Middle frontal gyrus (tissue), 1 donor: ENCODE measurements at regions not wholly inside any gene's neighbourhood (a gene's known extent, or its start where the extent isn't known, plus 50 kb on each side); places are given as distances from the start of the nearest gene placed in this dataset.
"Not testable (repeated sequence)": the region's sequence is repeated elsewhere in the genome, so short reads cannot be mapped to it uniquely, and the experiment has no call there.

ENCODE experiments used
- DNase-seq: peaks from one replicate; pipeline ENCODE4 v3.0.0-alpha.2; 2015; ENCODE audit warnings: low spot score; ENCODE audit errors: extremely low spot score

- DNase-seq: no peak
These were observed 550.2 kb downstream of the ZBBX start for GRCh38 chr3:166829896-166830295.

- no peak for DNase-seq
These were observed 561.6 kb downstream of the ZBBX start for GRCh38 chr3:166818464-166818863.

DNA sequence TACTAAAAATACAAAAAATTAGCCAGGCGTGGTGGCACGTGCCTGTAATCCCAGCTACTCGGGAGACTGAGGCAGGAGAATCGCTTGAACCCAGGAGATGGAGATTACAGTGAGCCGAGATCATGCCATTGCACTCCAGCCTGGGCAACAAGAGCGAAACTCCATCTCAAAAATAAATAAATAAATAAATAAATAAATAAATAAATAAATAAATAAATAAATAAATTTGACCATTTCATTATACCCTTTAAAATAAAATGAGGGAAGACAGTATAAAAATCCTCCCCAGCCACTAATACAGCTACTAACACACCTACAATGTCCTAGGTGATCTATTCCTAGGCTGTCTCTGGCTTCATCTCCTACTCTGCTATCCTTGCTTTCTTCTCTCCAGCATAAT is 562.8 kb downstream of the ZBBX start:
- not testable (repeated sequence) for DNase-seq

DNA sequence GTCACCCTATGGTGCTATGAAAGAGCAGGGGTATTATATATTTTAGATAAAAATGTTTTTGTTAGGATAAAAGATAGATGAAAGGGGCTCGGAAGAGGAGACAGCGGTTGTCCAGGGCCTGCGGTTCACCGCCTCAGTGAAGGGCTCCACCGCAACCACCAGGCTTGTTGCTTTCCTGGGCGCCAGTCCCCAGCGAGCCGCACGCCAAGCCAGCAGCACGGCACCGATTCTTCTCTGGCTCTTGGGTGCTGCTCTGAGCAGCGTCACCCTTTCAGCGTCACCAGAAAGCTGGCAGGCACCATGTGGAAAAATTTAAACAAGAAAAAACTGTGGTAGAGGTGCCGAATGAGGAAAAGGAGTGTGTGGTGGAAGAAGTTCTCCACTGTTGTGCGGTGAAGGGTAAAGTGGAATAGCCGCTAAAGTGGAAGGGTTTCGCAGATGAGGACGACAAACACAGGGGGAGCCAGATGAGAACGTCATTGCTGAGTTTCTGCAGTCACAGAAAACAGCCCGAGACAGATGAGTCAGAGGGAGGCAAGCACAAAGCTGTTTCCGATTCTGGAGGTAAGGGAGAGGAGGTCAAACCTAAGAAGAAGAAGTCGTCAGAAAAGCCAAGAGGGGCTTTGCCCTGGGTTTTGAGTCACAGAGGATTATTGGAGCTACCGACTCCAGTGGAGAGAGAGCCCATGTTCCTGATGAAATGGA is 569.2 kb downstream of the ZBBX start:
- no peak for DNase-seq

- DNase-seq: no peak
These were observed 570.6 kb downstream of the ZBBX start for GRCh38 chr3:166809520-166809919.

GRCh38 chr3:166788936-166789335 is 591.2 kb downstream of the ZBBX start:
- no peak for DNase-seq

GRCh38 chr3:166785876-166786275 is 594.2 kb downstream of the ZBBX start:
- no peak for DNase-seq

GRCh38 chr3:166783206-166783605 is 596.9 kb downstream of the ZBBX start:
- DNase-seq: no peak

DNA sequence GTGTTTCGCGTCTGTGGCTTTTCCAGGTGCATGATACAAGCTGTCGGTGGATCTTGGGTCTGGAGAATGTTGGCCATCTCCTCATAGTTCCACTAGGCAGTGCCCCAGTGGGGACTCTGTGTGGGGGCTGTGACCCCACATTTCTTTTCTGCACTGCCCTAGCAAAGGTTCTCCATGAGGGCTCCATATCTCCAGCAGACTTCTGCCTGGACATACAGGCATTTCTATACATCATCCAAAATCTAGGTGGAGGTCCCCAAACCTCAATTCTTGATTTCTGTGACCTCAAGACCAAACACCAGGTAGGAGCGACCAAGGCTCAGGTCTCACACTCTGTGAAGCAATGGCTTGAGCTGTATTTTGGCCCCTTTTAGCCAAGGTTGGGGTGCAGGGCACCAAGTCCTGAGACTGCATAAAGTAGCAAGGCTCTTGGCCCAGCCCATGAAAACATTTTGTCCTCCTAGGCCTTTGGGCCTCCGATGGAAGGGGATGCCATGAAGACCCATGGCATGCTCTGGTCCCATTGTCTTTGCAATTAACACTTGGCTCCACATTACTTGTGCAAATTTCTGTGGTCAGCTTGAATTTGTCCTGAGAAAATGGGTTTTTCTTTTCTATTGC is 615.3 kb downstream of the ZBBX start:
- no peak for DNase-seq

GRCh38 chr3:166759736-166760513 is 620.2 kb downstream of the ZBBX start:
- DNase-seq: no peak

- no peak for DNase-seq
These were observed 627.9 kb downstream of the ZBBX start for GRCh38 chr3:166752214-166752613.

DNA sequence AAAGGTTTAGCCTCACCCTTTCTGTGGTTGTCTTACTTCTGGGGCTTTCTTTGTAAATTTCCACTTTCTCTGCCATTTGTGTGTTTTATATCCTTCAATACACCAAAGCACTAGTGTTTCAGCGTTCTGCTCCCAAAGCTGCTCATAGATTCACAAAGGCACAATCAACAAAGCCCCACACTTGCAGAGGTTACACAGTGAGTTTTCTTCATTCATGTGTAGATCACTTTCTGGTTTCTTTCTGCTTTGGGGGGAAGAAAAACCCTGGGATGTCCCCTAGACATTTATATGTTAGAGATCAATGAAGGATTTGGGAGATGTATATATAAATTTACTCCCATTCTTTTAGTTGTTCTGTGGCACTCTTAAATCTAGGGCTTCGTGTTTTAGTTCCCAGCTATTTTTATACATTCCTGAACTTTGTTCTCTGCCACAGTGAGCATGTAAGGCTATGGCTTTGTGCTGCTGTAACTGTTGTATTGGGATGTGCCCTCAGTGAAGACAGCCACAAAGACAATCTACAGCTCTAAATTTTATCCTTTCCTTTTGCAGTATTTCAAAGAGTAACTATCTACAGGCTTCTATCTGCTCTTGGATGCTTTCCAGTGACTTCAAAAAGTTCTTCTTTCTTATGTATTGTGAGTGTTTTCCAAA is 636.5 kb downstream of the ZBBX start:
- no peak for DNase-seq

DNA sequence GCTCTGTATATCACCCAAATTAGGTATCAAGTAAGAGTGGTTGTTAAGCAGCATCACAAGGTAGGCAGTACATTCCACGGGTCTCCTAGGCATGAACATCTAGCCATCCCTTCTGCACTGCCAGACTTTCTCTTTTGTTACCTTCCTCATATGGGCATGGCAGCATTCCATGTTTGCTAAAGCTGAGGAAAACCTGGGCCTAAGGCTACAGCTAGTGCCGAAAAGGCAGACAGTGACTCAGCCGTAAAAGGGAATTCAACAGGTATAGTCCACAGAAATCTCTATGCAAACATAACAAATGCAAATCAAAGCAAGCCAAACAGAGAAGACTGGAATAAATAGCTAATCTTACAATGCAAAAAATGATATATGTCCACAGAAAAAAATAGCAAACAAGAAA is 645.4 kb downstream of the ZBBX start:
- no peak for DNase-seq

DNA sequence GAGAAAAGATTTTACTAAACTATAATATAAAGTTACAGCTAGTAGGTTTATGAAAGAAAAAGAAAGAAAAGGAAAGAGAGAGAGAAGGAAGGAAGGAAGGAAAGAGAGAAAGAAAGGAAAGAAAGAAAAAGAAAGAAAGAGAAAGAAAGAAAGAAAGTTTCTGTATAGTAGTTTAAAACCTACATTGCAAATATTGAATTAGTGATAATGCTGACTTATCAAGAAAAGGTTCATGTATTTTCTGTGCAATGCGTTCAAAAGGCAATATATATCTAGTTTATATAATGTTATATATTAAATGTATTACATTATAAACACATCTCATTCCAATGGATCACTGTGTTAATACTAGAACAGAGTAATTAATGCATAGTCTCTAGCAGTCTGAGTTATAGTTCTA is 648.4 kb downstream of the ZBBX start:
- no peak for DNase-seq

- DNase-seq: no peak
These were observed 658.6 kb downstream of the ZBBX start for GRCh38 chr3:166721466-166721865.

- no peak for DNase-seq
These were observed 665.9 kb downstream of the ZBBX start for GRCh38 chr3:166714206-166714605.

DNA sequence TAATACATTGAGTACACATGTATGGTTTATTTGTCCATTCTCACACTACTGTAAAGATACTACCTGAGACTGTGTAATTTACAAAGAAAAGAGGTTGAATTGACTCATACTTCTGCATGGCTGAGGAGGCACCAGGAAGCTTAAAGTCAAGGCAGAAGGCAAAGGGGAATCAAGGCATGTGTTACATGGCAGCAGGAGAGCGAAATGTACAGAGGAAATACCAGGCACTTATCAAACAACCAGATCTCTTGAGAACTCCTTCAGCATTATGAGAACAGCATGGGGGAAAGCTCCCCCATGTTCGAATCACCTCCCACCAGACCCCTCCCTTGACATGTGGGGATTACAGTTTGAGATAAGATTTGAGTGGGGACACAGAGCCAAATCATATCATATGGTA is 666.3 kb downstream of the ZBBX start:
- no peak for DNase-seq

GRCh38 chr3:166706094-166706493 is 674.0 kb downstream of the ZBBX start:
- DNase-seq: no peak

DNA sequence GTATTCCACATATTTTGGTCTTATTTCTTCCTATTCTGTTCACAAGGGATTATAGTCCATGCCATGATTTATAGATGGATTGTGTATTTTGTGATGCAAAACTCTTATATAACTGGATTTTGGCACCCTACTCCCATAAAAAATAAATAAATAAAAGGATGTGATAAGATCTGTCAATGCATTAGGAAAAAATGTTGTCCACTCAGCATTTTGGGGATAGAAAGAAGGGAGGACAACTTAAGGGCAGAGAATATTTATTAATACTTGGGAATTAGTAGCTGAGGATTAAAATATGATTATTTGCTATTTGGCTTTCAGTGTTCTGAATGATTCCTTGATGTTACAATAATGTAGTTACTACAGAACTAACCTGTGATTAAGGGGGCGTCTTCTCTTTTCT is 682.6 kb downstream of the ZBBX start:
- no peak for DNase-seq

- DNase-seq: no peak
These were observed 684.0 kb downstream of the ZBBX start for GRCh38 chr3:166696103-166696502.

DNA sequence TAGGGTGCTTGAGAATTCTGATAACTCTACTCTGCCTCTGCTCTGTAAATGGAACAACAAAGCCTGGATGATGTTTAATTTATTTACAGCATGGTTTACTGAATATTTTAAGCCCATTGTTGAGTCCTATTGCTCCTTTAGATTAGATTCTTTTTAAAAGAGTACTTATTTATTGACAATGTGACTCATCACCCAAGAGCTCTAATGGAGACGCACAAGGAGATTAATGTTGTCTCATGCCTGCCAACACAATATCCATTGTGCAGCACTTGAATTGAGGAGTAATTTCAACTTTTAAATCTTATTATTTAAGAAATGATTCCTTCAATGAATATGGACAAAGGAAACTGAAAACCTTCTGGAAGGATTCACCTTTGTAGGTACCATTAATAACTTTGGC is 691.4 kb downstream of the ZBBX start:
- DNase-seq: no peak

- DNase-seq: no peak
These were observed 694.9 kb downstream of the ZBBX start for GRCh38 chr3:166685246-166685645.
